ENCODE measurements at regions not wholly inside any gene's neighbourhood (a gene's known extent, or its start where the extent isn't known, plus 50 kb on each side); places are given as distances from the start of the nearest gene placed in this dataset.

DNA sequence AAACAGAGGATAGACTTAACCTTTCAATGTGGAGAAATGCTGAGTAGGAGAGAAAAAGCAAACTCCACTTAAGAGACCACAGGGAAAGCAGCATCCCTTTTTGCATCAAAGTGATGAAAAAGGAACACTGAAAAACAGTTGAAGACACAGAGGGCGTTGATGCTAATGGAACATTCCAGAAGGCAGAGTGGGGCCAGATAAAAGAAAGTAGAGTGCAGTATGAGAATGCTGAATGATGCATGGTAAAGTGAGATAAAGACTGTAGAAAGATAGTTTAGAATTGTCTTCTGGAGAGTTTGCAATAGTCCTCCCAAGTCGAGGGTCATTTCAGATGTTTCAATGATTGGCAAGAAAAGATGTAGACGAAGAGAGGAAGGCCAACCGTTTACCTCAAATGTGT is 574.3 kb downstream of the PRR16 start:
- no peak for TF ChIP-seq CBX1 (IDR thresholded peaks at IDR 0.05; ENCODE audit: low read depth)
- no peak for TF ChIP-seq DPF2 (CRISPR knock-in tag; IDR thresholded peaks at IDR 0.05; ENCODE audit: borderline replicate concordance, low read depth)
- TF ChIP-seq EP300 (IDR thresholded peaks at IDR 0.05; ENCODE audit: low read depth in 2 of 2, low read length in 2 of 2): no peak
- no peak for TF ChIP-seq EP300 (CRISPR knock-in tag; IDR thresholded peaks at IDR 0.05; ENCODE audit: borderline replicate concordance)
- no peak for TF ChIP-seq TCF7 (IDR thresholded peaks at IDR 0.05; ENCODE audit: low read depth)
- no peak for TF ChIP-seq ZNF263 (CRISPR knock-in tag; IDR thresholded peaks at IDR 0.05)
- no peak for TF ChIP-seq TMF1 (CRISPR knock-in tag; IDR thresholded peaks at IDR 0.05; ENCODE audit: low read depth)
- TF ChIP-seq, protein P1, sequence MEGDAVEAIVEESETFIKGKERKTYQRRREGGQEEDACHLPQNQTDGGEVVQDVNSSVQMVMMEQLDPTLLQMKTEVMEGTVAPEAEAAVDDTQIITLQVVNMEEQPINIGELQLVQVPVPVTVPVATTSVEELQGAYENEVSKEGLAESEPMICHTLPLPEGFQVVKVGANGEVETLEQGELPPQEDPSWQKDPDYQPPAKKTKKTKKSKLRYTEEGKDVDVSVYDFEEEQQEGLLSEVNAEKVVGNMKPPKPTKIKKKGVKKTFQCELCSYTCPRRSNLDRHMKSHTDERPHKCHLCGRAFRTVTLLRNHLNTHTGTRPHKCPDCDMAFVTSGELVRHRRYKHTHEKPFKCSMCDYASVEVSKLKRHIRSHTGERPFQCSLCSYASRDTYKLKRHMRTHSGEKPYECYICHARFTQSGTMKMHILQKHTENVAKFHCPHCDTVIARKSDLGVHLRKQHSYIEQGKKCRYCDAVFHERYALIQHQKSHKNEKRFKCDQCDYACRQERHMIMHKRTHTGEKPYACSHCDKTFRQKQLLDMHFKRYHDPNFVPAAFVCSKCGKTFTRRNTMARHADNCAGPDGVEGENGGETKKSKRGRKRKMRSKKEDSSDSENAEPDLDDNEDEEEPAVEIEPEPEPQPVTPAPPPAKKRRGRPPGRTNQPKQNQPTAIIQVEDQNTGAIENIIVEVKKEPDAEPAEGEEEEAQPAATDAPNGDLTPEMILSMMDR (CRISPR knock-in tag; IDR thresholded peaks at IDR 0.05): no peak
